Activated CD8-positive, alpha-beta memory T cell treated with anti-CD3 and anti-CD28 coated beads, Interleukin-2, amount 50 U/mL, for 1 hour (primary cell): ENCODE measurements at regions not wholly inside any gene's neighbourhood (a gene's known extent, or its start where the extent isn't known, plus 50 kb on each side); places are given as distances from the start of the nearest gene placed in this dataset.
"Not testable (repeated sequence)": the region's sequence is repeated elsewhere in the genome, so short reads cannot be mapped to it uniquely, and the experiment has no call there.

Experiments used
- DNase-seq: peaks from one replicate; pipeline ENCODE4 v3.0.0-alpha.2; 2020; ENCODE audit errors: extremely low read depth

DNA sequence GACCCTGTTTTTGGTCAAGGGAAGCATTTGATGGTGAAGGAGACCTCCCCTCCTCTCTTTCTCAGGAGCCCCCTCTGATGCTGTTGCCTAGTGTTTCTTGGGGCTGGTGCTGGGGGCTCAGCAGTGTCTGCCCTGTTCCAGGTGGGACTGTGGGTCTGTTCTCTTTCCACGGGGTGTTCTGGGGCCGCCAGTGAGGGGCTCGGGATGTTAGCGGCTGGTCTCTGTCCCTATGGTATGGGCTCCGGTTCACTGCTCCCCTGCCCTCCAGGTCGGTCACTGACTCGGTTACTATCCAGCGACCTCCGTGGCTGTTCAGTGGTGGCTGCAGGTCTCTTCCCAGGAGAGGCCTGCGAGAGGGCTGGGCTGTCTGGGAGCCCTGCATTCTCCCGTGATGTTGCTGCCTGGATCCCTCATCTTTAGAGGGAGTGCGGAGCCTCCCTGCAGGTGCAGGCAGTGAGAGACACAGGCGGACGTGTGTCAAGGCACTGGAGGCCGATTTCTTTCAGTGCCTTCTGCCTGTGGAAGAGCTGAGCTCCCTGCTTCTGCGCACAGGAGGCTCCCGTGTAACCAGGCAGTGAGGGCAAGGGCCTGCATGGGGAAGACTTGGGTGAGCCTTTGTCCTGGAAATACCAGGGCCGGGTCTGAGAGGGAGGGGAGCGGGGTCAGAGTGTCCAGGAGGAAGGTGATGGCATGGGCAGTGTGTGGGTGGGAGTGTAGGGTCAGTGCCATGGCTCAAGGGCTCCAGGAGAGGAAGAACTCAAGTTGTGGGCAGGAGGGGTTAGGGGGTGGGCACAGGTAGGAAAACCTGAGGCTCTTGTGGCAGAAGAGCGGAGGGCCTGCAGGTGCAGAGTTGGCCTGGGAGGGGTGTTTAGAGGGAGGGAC lies 362.6 kb downstream of the TMEM121 start:
- DNase-seq = no peak

DNA sequence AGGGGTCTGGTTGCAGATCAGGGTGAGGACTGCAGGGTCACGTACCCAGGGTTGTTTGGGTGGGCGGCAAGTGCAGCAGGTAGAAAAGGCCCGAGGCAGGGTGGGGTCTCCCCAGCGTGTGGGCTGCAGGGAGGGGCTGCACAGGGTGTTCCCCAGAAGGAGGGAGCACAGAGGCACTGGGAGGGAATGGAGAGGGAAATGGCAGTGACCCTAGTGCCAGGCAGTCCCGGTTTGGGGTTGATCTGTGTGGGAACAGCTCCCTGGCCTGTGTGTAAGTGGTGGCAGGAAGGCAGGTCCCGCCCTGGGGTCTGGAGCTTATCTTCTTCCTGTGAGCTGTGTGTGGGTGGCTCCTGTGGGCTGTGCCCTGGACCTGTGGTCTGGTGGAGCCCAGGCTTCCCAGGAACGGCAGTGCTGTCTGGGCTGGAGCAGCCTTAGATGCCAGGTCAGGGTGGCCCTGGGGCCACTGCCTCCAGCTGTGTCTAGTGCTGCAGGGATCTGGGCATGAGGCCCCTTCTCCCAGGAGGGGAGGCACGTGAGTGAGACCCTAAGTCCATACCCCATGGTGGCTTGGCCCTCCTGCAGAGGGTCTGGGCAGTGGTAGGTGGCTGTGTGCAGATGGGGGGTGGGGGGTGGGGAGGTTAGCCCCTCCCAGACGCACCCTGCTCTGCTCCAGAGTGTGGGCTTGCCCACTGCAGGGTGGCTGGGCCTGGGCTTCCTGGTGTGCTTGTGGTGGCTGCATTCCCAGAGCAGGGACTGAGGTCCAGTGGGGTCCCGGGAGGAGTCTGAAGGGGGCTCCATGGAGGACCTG lies 363.5 kb downstream of the TMEM121 start:
- DNase-seq = no peak

DNA sequence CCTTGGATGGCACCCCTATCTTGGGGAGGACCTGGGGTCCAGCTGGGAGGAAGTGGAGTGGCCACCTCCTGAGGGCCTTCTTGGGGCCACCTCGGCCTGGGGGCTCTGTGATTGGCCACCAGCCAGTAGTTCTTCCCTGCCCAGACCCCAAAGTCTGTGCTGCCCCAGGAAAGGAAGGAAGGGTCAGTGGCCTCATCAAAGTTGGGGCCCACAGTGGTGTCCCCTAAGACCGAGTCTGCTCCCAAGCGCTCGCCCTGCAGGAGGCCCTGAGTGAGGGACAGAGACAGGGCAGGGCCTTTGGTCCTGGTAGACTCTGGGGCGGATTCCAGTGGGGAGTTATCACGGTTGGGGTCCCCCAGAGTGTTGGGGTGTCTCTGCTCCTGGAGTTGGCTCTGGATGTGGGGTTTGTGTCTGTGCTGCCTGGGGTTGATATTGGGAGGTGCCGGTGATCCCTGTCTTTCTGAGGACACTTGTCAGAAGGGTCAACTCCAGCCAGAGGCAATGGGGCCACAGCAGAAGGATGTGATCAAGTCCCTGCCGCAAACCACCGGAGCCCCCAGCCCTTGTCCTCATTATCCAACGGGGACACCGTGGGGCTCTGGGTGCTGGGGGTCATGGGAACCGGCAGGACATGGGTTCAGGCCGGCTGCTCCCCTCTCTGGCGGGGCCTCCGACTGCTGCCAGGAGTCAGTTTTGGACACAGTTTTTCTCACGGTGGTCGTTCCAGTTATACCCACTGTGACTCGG lies 364.3 kb downstream of the TMEM121 start:
- DNase-seq = no peak

DNA sequence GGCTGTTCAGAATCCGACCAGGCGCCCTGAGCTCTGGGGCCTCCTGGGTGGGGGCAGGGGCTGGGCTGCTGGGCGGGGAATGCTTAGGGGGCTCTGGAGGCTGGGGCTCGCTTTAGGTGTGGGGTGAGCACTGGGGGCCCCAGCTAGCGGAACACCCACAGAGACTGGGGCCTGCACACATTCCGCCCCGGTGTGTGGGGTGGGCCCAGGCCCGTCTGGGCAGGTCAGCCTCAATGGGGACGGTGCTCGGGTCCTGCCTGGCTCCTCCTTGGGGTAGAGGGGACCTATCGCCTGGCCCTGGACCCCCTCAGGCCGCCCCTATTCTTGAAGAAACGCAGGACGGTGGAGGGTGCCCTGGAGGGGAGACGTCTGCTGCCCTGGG lies 364.8 kb downstream of the TMEM121 start:
- no peak for DNase-seq

DNA sequence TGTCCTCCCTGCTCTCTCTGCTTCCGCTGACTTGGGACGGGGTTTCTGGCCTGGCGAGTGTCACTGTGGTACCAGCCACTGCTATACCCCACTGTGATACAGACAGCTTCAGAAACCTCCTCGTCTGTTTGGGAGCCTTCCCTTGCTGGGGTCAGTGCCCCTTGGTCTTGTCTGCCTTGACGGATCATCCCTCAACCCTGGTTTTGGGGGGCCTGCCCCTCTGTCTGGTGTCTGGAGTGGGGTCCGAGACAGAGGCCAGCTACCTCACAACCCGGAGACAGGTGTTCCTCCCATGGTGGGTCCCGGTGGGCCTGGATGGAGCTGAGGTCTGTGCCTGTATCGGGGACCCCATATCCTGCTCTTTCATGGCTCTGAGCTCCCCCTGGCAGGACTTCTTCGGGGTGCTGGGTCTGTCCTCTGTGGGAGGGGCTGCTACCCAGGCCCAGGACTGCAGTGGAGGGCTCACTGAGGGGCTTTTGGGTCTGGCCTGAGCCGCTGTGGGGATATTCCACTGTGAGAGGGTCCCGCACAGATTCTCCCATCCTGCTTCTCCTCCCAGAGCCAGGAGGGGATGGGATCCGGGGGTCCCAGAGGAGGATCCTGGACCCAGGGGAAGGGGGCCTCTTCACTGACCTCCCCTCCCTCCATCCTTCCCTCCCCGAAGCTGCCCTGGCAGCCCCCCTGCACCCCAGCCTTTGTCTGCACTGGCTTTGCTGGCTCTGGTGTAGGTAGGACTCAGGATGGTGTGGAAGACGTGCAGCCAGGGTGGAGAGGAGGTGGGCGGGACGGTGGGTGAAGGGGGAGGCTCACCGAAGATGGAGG lies 365.5 kb downstream of the TMEM121 start:
- DNase-seq = no peak

DNA sequence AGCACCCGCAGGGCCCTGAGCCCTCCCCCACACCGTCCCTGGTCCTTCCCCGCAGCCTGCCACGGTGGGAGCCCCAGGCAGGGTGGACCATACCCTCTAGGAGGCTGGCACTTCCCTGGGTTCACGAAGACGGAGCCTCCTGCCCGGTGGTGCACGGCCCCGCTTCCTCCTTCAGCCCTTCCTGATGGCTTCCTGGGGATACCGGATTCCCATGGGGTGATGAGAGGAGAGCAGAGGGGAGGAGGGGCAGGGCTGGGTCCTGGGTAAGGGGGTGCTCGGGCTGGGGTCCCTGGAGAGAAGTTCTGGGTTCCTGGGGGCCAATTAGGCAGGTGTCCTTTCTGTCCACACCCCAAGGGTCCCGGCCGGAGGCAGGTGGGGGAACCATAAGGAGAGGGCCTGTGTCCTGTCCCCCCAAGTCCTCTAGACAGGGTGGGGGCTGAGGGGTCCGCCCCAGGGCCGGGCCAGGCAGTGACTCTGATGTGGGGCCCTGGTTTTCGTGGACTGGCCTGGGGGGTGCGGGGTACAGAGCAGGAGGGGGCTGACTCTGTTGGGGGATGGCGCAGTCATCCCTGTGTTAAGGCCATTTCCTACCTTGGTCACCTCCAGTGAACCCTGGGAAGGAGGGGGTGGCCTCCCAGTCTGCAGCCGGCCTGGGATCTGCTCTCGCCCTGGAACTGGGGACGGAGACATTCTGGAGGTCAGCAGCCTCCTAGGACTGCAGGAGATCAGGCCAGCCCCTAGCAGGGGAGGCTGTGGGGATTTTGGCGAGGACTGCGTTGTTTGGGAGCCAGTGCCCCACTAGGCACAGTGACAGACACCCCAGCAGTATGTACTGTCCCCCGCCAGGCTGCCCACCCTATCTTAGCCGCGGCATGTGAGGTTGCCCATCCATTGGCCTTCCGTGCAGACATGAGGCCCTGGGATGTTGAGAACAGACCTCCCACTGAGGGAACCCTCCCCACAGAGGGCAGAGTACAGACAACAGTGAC lies 366.4 kb downstream of the TMEM121 start:
- not testable (repeated sequence) for DNase-seq

DNA sequence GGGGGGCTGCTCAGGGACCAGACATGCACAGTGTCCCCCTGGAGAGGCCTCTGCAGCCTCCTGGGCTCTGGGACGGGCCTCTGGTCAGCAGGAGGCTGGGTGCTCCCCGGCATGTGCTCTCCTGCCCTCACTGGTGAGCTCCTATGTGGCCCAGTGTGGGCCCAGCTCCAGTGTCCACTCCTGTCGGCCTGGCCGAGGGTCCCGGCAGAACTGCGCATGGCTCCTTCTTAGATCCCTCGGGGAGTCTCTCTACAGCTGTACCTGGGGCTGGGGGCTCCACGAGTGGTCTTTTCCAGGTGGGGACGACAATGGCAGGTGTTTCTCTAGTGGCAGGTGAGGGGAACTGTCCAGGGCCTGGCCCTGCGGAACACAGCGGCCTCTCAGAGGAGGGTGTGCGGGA lies 367.3 kb downstream of the TMEM121 start:
- DNase-seq = not testable (repeated sequence)

DNA sequence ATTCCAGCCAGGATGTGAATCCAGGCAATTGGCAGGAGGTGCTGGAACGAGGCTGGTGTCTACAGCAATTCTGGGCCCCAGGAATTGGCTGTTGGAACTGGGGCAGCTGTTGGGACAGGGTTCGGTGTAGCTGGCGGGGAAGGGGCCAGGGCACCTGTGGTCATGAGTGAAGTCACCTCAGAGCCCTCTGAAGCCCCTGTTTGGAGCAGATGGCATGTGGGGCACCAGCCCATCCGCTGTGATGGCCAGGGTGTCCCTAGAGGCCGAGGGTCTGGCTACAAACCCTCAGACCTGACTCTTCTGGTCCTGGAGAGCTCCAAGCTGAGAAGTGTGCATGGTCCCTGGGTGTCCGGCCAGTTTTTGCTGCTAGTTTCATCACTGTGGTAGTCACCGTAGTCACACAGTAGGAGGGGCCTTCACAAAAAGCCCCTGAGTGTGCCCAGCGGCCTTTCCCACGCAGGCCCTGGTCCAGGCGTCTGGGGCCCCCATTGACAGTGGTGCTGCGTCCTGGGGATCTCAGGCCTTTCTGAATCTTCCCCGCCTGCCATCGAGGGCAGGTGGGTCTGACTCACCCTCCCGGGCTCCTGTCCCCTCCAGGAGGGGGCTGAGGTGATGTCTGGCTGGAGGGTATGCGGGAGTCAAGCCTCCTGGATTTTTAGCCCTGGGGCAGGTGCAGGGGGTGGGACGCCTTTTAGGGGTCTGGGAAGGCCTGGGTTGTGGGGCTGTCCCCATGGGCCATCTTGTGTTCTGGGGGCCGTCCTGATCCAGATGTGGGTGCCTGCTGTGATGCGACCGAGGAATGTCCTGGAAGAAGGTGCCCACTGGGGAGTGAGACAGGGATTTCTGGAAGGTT lies 368.0 kb downstream of the TMEM121 start:
- no peak for DNase-seq

DNA sequence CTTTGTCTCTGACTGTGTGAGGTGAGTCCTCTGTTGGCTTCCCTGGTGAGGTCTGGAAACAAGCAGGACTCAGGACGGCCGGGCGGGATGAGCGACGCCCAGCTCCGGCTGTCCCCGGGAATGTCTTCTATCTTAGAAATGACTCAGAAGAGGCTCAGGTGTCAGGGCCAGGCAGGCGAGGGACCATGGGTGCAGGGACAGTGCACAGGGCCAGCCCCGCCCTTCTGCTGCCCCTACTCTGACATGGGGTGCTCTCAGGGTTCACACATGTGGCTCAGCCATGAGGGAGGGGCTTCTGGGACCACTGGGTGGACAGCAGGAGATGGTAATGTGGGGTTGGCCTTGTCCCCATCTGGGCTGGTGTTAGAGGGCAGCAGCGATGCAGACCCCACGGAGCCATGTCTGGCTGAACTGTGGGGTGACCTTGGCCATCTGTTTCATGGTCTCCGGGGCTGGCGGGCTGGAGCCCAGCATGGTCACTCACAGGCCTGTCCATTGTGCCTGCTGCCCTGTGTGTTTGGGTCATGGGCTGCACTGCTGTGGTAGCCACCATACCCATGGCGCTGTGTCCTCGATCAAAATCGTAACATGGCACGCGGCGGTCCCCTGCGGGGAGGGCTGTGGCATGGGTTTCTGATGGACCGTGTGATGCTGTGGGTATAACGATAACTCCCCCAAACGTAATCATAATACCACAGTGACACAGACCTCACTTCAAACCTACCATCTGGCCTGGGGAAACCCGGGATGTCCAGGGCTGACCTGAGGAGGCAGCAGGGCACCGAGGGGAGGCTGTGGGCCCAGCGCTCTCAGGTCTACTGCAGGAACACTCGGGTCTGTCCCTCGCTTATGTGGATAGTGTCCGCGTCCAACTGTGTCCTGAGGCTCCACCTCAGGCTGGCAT lies 368.8 kb downstream of the TMEM121 start:
- DNase-seq = no peak

DNA sequence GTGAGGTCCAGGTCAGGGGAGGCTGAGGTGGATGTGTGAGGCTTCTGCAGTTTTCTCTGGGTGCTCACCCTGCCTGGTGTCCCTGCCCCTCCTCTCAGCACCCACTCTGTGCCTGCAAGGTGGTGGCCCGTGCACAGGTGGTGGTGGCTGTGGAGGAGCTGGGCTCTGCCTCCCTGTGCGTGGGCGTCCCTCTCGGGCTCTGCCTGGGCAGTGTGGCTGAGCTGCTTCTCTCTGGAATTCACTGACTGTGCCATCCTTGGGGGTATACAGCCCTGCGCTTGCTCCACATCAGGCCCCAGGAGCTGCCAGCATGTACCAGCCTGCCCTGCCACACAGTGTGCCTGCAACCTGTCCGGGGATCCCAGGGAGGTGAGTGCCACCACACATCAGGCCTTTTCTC lies 369.8 kb downstream of the TMEM121 start:
- not testable (repeated sequence) for DNase-seq

DNA sequence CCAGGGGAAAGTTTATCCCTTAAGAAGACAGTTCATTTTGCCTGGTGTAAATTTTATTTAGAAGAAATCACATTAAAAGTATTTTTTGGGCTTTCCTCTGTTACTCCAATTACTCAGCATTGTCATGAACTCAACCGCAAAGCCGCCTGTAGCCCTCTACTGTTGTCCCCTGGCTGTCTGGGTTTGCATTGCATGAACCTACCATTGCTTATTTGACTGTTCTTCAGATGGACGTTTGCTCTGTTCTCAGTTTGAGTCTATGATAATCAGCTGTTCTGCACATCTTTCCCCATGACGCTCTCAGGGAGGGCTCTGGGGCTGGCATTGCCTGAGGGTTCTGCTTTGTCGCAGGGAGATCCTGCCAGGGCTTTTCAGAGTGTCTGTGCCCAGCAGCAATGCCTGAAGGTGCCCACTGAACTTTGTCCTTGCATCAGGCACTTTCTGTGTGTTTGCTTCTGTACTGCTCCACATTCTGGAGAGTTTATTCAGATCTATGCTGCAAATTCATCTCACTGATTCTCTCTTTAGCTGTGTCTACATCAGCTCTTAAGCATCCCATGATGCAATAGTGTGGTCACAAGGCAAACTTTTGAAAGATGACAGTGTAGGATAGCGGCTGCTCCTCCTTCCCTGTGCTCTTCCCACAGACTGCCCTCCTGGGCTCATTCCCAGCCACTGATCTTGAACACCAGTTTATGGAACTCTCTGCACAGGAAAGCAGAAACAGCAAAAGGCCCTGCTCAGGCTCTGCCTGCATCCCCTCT lies 370.8 kb downstream of the TMEM121 start:
- not testable (repeated sequence) for DNase-seq

DNA sequence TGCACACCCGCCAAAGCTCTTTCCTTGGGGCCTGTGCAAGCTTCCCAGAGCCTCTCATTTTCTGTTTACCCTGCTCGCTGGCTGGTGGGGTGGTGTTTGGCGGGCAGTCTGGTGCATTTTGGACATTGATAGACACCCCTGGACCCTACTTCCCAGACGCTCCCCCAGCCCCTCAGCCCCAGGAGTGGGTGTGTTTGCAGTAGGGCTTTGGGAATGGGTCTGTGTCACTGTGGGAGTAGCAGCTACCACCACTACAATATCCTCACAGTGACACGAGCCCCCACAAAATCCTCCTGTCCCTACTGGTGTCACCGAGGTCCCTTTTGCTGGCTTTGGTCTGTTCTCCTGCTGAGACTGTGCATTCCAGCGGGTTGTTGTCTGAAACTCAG lies 371.3 kb downstream of the TMEM121 start:
- DNase-seq = no peak

DNA sequence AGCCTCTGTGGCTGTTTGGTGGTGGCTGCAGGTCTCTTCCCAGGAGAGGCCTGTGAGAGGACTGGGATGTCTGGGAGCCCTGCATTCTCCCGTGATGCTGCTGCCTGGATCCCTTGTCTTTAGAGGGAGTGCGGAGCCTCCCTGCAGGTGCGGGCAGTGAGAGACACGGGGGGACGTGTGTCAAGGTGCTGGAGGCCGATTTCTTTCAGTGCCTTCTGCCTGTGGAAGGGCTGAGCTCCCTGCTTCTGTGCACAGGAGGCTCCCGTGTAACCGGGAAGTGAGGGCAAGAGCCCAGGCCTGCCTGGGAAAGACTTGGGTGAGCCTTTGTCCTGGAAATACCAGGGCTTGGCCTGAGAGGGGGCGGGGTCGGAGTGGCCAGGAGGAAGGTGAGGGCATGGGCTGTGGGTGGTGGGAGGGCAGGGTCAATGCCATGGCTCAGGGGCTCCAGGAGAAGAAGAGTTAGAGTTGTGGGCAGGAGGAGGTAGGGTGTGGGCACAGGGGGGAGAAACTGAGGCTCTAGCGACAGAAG lies 372.2 kb downstream of the TMEM121 start:
- no peak for DNase-seq

DNA sequence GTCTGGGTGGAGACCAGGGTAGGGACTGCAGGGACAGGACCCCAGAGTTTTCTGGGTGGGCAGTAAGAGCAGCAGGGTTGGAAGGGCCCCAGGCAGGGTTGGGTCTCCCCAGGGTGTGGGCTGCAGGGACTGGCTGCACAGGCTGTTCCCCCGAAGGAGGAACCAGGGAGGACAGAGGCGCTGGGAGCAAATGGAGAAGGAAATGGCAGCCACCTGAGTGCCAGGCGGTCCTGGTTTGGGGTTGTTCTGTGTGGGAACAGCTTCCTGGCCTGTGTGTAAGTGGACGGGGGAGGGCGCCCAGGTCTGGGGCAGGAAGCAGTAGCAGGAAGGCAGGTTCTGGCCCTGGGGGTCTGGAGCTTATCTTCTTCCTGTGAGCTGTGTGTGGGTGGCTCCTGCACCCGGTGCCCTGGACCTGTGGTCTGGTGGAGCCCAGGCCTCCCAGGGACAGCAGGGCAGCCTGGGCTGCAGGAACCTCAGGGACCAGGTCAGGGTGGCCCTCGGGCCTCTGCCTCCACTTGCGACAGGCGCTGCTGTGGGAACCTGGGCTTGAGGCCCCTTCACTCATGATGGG lies 372.8 kb downstream of the TMEM121 start:
- no peak for DNase-seq

DNA sequence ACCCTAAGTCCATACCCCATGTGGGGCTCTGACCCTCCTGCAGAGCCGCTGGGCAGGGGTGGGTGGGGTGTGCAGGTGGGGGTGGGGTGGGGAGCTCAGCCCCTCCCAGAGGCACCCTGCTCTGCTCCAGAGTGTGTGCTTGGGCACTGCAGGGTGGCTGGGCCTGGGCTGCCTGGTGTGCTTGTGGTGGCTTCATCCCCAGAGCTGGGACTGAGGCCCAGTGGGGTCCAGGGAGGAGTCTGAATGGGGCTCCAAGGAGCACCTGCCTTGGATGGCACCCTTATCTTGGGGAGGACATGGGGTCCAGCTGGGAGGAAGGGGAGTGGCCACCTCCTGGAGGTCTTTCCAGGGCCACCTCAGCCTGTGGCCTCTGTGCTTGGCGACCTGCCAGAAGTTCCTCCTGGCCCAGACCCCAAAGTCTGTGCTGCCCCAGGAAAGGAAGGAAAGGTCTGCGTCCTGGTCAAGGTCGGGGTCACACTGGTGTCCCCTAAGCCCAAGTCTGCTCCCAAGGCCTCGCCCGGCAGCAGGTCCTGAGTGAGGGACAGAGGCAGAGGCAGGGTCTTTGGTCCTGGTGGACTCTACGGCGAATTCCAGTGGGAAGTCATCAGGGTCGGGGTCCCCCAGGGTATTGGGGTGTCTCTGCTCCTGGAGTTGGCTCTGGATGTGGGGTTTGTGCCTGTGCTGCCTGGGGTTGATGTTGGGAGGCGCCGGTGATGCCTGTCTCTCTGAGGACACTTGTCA lies 373.4 kb downstream of the TMEM121 start:
- DNase-seq = no peak
